Inflammatory macrophage treated with lipopolysaccharide for 1 hour (primary cell): ENCODE measurements at regions not wholly inside any gene's neighbourhood (a gene's known extent, or its start where the extent isn't known, plus 50 kb on each side); places are given as distances from the start of the nearest gene placed in this dataset.
"Not testable (repeated sequence)": the region's sequence is repeated elsewhere in the genome, so short reads cannot be mapped to it uniquely, and the experiment has no call there.

ENCODE experiments used
- DNase-seq, 2 donors: peaks; one replicate each; pipeline ENCODE4 v3.0.0-alpha.2; 2020 to 2022

DNA sequence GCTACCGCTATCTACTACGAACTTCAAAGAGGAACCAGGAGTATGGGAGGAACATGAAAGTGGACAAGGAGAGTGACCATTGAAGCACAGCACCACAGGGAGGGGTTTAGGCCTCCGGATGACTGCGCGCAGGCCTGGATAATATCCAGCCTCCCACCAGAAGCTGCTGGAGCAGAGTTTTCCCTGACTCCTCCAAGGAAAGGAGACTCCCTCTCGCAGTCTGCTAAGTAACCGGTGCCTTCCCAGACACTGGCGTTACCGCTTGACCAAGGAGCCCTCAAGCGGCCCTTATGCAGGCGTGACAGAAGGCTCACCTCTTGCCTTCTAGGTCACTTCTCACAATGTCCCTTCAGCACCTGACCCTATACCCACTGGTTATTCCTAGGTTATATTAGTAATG lies 64.2 kb upstream of the BTG3 start:
- not testable (repeated sequence) for DNase-seq

DNA sequence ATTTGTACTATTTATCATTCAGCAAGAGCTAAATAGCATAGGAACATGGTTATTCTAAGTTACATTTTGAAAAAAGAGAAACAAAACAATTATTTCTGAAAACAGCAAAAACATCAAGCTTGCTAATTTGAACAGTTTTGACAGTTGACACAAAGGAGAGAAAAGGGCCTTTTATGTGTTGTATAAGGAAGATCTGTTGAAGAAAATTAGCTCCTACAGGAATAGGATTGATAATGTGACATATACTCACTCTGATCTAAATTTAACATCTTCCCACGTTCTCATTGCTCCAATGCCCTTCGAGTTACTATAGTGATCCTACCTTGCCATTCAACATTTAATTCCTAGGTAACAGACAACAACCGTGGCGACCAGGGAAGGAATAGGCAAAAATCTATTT lies 61.4 kb upstream of the BTG3 start:
- no peak for DNase-seq

DNA sequence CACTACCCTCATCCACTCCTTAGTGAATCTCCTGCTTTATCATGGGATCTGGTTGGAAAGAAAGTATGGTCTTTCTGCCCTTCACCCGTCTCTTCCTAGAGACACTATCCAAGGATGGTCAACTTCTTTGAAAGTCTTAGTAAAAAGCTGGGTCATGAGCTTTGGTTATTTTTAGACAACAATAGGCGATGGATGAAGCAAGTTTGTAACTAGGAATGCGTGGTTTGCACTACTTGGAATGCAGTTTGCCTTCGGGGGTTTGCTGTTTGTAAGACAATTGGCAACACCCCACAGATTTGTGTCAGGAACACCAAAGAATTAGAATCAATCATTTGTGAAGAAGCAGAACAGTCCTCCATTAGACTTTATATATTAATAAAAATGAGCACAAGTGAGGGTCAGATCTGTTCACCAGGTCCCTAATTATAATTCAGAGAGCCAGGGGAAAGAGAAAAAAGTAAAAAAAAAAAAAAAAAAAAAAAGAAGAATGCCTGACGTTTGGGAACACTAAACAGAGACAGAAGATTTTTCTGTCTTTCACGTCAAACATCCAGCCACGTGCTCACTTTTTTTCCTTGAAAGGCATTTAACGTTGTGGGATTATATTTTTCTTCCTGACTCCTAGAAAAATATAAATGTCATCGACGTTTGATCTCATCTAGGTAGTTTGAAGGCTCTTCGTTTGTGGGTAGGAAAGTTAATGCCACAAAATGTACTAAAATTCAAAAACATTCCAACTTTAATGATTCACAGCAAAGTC lies 60.7 kb upstream of the BTG3 start:
- DNase-seq, result no peak

DNA sequence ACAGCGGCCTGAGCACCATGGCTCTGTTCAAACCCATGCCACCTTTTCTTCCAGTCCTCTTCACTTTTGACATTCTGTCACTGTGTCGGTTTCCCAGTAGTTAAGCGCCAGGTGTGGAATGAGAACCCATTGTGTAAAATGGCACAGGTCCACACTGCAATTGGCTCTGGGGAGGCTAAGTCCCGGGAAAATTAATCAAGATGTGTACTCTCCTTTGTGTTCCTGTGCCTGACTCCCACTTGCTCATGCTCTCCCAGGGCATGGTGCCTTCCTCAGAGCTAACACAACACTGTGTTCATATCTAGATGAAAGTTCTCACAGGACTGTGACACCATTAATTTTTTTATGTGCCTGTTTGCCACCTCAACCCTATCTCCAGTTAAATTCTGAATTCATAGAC lies 59.0 kb upstream of the BTG3 start:
- no peak for DNase-seq

DNA sequence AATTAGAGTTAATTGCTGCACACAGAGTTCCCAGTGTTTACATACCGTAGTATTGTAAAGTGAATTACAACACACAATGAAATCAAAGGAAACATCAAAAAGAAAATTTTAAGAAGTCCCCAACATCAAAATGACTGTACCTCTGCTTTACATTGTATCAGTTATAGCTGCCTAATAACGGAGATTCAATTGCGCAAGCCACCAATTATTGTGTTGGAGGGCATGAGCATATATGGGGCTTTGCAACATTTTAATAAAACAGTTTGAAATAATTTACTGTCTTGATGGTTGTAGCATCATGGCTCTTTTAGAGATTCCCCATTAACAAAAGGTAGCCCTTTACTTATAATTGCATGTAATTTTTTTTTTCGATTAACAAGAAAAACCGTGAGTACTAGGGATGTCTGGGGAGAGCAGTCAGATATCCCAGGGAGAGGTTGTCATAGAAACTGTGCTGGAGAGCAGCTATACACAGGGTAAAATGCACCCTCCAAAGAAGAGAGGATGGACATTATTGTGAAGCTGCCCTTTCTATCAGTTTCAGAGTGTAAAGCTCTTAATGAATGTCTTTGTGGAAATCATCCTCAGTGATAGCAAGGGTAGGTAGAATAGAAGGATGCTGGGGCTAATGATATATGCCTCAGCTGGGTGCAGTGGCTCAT lies 55.9 kb upstream of the BTG3 start:
- DNase-seq, result no peak

DNA sequence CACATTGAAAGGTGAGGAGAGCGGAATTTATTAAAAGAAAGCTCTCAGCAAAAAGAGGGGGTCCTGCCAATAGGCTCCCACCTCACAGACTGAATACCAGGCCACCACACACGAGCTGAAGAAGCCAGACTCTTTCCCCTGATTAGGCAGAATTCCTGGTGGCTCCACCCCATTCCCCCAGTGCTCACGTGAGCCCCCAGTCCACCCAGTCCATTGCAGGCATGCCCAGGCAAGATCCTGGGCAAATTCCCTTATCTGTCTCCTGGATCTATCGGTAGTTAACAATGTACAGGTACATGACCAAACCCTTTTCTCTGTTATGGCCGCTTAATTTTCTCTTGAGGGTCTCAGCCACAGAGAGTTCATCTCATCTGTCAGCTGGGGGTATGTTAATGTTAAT lies 54.6 kb upstream of the BTG3 start:
- no peak for DNase-seq
